ENCODE measurements at regions not wholly inside any gene's neighbourhood (a gene's known extent, or its start where the extent isn't known, plus 50 kb on each side); places are given as distances from the start of the nearest gene placed in this dataset.

GRCh38 chr6:6704103-6705060 is 115.9 kb downstream of the LY86 start:
- DNase-seq, result no peak

GRCh38 chr6:6705061-6705425 is 116.5 kb downstream of the LY86 start:
- DNase-seq, result no peak

- DNase-seq, result no peak
Measured at GRCh38 chr6:6705915-6706675, 117.6 kb downstream of the LY86 start.

- DNase-seq, result no peak
Measured at GRCh38 chr6:6707143-6707542, 118.6 kb downstream of the LY86 start.

- no peak for DNase-seq
Measured at GRCh38 chr6:6709106-6709505, 120.6 kb downstream of the LY86 start.

- DNase-seq, result no peak
Measured at GRCh38 chr6:6711031-6711785, 122.7 kb downstream of the LY86 start.

- peak; percentile 62 for DNase-seq
Measured at GRCh38 chr6:6711832-6712448, 123.4 kb downstream of the LY86 start.

GRCh38 chr6:6712449-6713403 is 124.2 kb downstream of the LY86 start:
- no peak for DNase-seq

- DNase-seq, result no peak
Measured at GRCh38 chr6:6713657-6714056, 125.1 kb downstream of the LY86 start.

- DNase-seq, result no peak
Measured at GRCh38 chr6:6714118-6714897, 125.8 kb downstream of the LY86 start.

GRCh38 chr6:6714953-6715352 is 126.4 kb downstream of the LY86 start:
- DNase-seq, result no peak

- DNase-seq, result no peak
Measured at GRCh38 chr6:6715465-6715864, 126.9 kb downstream of the LY86 start.

GRCh38 chr6:6716998-6717763 is 128.7 kb downstream of the LY86 start:
- no peak for DNase-seq

- no peak for DNase-seq
Measured at GRCh38 chr6:6717953-6718352, 129.4 kb downstream of the LY86 start.

- DNase-seq, result no peak
Measured at GRCh38 chr6:6721606-6722005, 133.1 kb downstream of the LY86 start.

- DNase-seq, result no peak
Measured at GRCh38 chr6:6722195-6722594, 133.7 kb downstream of the LY86 start.

- no peak for DNase-seq
Measured at GRCh38 chr6:6723361-6723760, 134.8 kb downstream of the LY86 start.

- DNase-seq, result no peak
Measured at GRCh38 chr6:6723921-6724538, 135.5 kb downstream of the LY86 start.

All from activated CD8-positive, alpha-beta memory T cell treated with anti-CD3 and anti-CD28 coated beads for 24 hours (primary cell).